Endothelial cell of umbilical vein (primary cell): ENCODE measurements at regions not wholly inside any gene's neighbourhood (a gene's known extent, or its start where the extent isn't known, plus 50 kb on each side); places are given as distances from the start of the nearest gene placed in this dataset.

Experiments
- BruUV-seq: library from RNA; stranded (reverse); fragments of 400-500 nt; replicated peaks from 2 replicates; lab custom pipeline; 2021; lab: Mats Ljungman, UMichigan
- CTCF ChIA-PET: fragments of 300-600, 350-600 bp; sonication (Branson Sonifier 250); formaldehyde crosslinking; loops from one replicate; lab custom pipeline; 2021; ENCODE audit warnings: antibody characterized with exemption, inconsistent platforms; lab: Charles Lee
- POLR2A ChIA-PET: fragments of 300-600, 350-600 bp; sonication (Branson Sonifier 250); formaldehyde crosslinking; loops from one replicate; lab custom pipeline; 2021; ENCODE audit warnings: antibody characterized with exemption, inconsistent platforms; lab: Charles Lee
- DNase-seq: peaks from one replicate; pipeline ENCODE4 v3.0.0-alpha.2; 2011; ENCODE audit warnings: low read depth, low spot score
- FAIRE-seq: peaks from 2 replicates; lab custom pipeline; 2011; peaks lifted over from hg19 to GRCh38; lab: Jason Lieb, UNC
- H2AFZ ChIP-seq: 2 replicates; pipeline ENCODE4 v1.6.0; 2012; ENCODE audit warnings: low read depth, low read length, control low read depth, inconsistent platforms
- H3K27ac ChIP-seq: 2 replicates; pipeline ENCODE4 v1.5.1; 2011; ENCODE audit warnings: low read depth, mild to moderate bottlenecking, control low read depth, low read length, moderate library complexity; ENCODE audit not compliant: insufficient read depth
- H3K27me3 ChIP-seq, 2 experiments: 2 replicates each; pipeline versions ENCODE4 v1.6.0 to v1.6.1; 2011; ENCODE audit warnings: low read length in 2 of 2, mixed read lengths in 1 of 2; ENCODE audit not compliant: control insufficient read depth in 2 of 2, insufficient read depth in 2 of 2
- H3K36me3 ChIP-seq, 2 experiments: 2 replicates in 1 of 2; 3 replicates in 1 of 2; pipeline ENCODE4 v1.5.1; 2011; ENCODE audit warnings: low read length in 2 of 2, mild to moderate bottlenecking in 1 of 2, moderate library complexity in 1 of 2; ENCODE audit not compliant: control insufficient read depth in 2 of 2, insufficient read depth in 2 of 2; ENCODE audit errors: extremely low read depth in 1 of 2
- H3K4me1 ChIP-seq: 3 replicates; pipeline ENCODE4 v1.5.1; 2011; ENCODE audit warnings: mild to moderate bottlenecking, low read length; ENCODE audit not compliant: control insufficient read depth, insufficient read depth; ENCODE audit errors: extremely low read depth
- H3K4me2 ChIP-seq: 2 replicates; pipeline ENCODE4 v1.6.1; 2011; ENCODE audit warnings: low read length, control low read depth, mixed read lengths; ENCODE audit not compliant: insufficient read depth
- H3K4me3 ChIP-seq, 3 experiments: fragments of 200-600 bp in 1 of 3; sonication (generic), shearing (Covaris generic) in 1 of 3; replicated peaks in 1 of 3; 2 replicates each; pipeline ENCODE4 v1.5.1; 2011 to 2016; ENCODE audit warnings: control low read depth in 3 of 3, low read length in 3 of 3, mild to moderate bottlenecking in 2 of 3, inconsistent platforms in 1 of 3, low read depth in 1 of 3, moderate library complexity in 1 of 3; ENCODE audit not compliant: insufficient read depth in 1 of 3
- H3K79me2 ChIP-seq: 2 replicates; pipeline ENCODE4 v1.6.0; 2012; ENCODE audit warnings: low read length, inconsistent platforms; ENCODE audit not compliant: control insufficient read depth, insufficient read depth
- H3K9ac ChIP-seq: replicated peaks from 2 replicates; pipeline ENCODE3; 2011; ENCODE audit warnings: low read length, control low read depth; ENCODE audit not compliant: insufficient read depth; ENCODE audit errors: extremely low read depth
- H3K9me1 ChIP-seq: replicated peaks from 3 replicates; pipeline ENCODE4 v1.6.0; 2011; ENCODE audit warnings: mild to moderate bottlenecking, low read length; ENCODE audit not compliant: control insufficient read depth, insufficient read depth; ENCODE audit errors: extremely low read depth
- H3K9me3 ChIP-seq: replicated peaks from 2 replicates; pipeline ENCODE4 v1.5.1; 2012; ENCODE audit warnings: low read length, inconsistent platforms; ENCODE audit not compliant: control insufficient read depth, insufficient read depth
- H4K20me1 ChIP-seq: replicated peaks from 2 replicates; pipeline ENCODE3; 2011; ENCODE audit warnings: mild to moderate bottlenecking, low read length; ENCODE audit not compliant: control insufficient read depth, insufficient read depth; ENCODE audit errors: extremely low read depth
- EZH2 ChIP-seq: IDR thresholded peaks from 2 replicates; pipeline ENCODE4 v1.6.1; 2012; ENCODE audit warnings: borderline replicate concordance, low read depth, mild to moderate bottlenecking, moderate library complexity, low read length, inconsistent platforms; ENCODE audit not compliant: severe bottlenecking
- GATA2 ChIP-seq: IDR thresholded peaks from 2 replicates; pipeline ENCODE4 v1.7.0; 2011; ENCODE audit warnings: low read depth, mild to moderate bottlenecking, moderate library complexity, mixed read lengths, low read length; ENCODE audit not compliant: insufficient read length, insufficient read depth
- POLR2AphosphoS5 ChIP-seq: IDR thresholded peaks from 2 replicates; pipeline ENCODE4 v1.6.1; 2012; ENCODE audit warnings: low read depth, mild to moderate bottlenecking, control low read depth, low read length, moderate library complexity; ENCODE audit not compliant: insufficient read depth
- dilution Hi-C: fragments of 300-500 bp; cut with MboI; formaldehyde crosslinking; loops from one replicate; pipeline ENCODE4 v1.15.0; 2019; ENCODE audit warnings: low sequenced_read_pairs; ENCODE audit not compliant: extremely low pct_ligation_motif_present
- intact Hi-C: fragments of 100-400 bp; cut with micrococcal nuclease; formaldehyde crosslinking; loops from one replicate; pipeline ENCODE4 v1.10.0; 2022
- TF ChIP-seq, protein P1 (sequence below): IDR thresholded peaks from 2 replicates; pipeline ENCODE4 v1.6.1; 2011; ENCODE audit not compliant: insufficient read depth, insufficient read length
- TF ChIP-seq, protein P2 (sequence below), 2 donors: IDR thresholded peaks; 1 replicate in 1 of 2; 2 replicates in 1 of 2; pipeline ENCODE4 v1.5.1; 2011; ENCODE audit warnings: low read length in 2 of 2, mild to moderate bottlenecking in 2 of 2, moderate library complexity in 2 of 2, control low read depth in 1 of 2, inconsistent platforms in 1 of 2, low read depth in 1 of 2; ENCODE audit not compliant: insufficient read depth in 1 of 2; ENCODE audit errors: extremely low read depth in 1 of 2

DNA sequence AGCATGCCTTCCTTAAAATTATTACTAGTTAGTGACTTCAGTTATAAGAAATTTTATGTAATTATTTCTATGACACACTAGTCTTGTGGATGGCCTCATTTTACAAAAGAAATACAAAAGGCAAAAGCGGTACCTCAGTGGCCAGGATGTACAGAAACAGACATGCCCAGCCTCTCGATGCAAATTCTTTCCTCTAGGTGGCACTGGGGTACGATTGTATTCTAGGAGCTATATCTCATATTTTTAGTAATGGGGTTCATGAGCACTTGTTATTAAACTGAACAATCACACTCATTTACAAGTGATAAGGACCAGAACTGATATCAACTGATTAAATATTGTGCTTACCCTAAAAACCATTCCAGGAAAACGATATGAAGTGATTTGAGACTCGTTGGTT is 59.8 kb downstream of the SOD2 start:
- H4K20me1 ChIP-seq: no peaks in the 10 kb centered on the region
- H3K79me2 ChIP-seq: no peaks in the 10 kb centered on the region
- POLR2A ChIA-PET: no interaction called here
- no peaks in the 10 kb centered on the region for H3K4me1 ChIP-seq
- dilution Hi-C loops: no loop called here
- no peaks in the 10 kb centered on the region for H3K9me3 ChIP-seq
- intact Hi-C loops: no loop called here
- CTCF ChIA-PET: interaction anchor here (0.6 to 3.9 kb wide), 17 partner anchors 9 to 900 kb away, joined by 3 to 46 read pairs (median 4); no protein-coding TSS in a partner anchor
- peak; percentile 30 for DNase-seq
- no peak overlapping the region for H2AFZ ChIP-seq
- H3K4me2 ChIP-seq: no peak overlapping the region
- H3K9ac ChIP-seq: no peak overlapping the region
- no TSS peak for BruUV-seq
- FAIRE-seq: peak; percentile 62
- H3K36me3 ChIP-seq: no peaks in the 10 kb centered on the region
- H3K9me1 ChIP-seq: no peaks in the 10 kb centered on the region
- H3K27ac ChIP-seq: no peak overlapping the region
- H3K4me3 ChIP-seq: no peak overlapping the region
- H3K27me3 ChIP-seq: no peaks in the 10 kb centered on the region
- TF ChIP-seq GATA2 (no peak), POLR2AphosphoS5 (no peak)
- TF ChIP-seq, protein P1, sequence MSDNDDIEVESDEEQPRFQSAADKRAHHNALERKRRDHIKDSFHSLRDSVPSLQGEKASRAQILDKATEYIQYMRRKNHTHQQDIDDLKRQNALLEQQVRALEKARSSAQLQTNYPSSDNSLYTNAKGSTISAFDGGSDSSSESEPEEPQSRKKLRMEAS: no peak
- TF ChIP-seq, protein P2, sequence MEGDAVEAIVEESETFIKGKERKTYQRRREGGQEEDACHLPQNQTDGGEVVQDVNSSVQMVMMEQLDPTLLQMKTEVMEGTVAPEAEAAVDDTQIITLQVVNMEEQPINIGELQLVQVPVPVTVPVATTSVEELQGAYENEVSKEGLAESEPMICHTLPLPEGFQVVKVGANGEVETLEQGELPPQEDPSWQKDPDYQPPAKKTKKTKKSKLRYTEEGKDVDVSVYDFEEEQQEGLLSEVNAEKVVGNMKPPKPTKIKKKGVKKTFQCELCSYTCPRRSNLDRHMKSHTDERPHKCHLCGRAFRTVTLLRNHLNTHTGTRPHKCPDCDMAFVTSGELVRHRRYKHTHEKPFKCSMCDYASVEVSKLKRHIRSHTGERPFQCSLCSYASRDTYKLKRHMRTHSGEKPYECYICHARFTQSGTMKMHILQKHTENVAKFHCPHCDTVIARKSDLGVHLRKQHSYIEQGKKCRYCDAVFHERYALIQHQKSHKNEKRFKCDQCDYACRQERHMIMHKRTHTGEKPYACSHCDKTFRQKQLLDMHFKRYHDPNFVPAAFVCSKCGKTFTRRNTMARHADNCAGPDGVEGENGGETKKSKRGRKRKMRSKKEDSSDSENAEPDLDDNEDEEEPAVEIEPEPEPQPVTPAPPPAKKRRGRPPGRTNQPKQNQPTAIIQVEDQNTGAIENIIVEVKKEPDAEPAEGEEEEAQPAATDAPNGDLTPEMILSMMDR (IDR thresholded peaks at IDR 0.05; ENCODE audit: extremely low read depth in 1 of 2, insufficient read depth in 1 of 2, low read depth in 1 of 2, low read length in 2 of 2): peak; percentile 30 to 34

DNA sequence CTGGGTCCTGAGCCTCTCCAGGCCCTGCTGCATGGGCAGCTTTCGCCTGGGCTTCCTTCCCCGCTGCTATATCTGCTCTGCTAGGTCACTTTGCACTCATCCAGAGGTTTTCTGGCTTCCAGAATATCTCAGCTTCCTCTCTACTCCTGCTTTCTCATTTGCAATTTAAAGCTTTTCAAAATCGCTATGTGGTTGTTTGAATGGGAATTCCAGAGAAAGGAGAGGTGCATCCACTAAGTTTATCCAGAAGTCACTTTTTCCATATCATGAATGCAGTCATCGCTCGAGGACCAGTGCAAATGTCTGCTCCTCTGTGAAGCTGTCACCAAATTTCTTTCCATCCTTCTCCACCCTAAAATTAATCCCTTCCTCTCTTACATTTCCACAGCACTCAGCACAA is 61.2 kb downstream of the SOD2 start:
- no peaks in the 10 kb centered on the region for H3K79me2 ChIP-seq
- DNase-seq (no peak), FAIRE-seq (no peak)
- H3K4me1 ChIP-seq: no peaks in the 10 kb centered on the region
- H3K9me3 ChIP-seq: no peaks in the 10 kb centered on the region
- TF ChIP-seq EZH2 (no peak), POLR2AphosphoS5 (no peak)
- TF ChIP-seq, protein P2 (IDR thresholded peaks at IDR 0.05; ENCODE audit: extremely low read depth in 1 of 2, insufficient read depth in 1 of 2, low read depth in 1 of 2, low read length in 2 of 2): no peak
- no TSS peak for BruUV-seq
- H3K4me3 ChIP-seq: no peak overlapping the region
- H3K9me1 ChIP-seq: no peaks in the 10 kb centered on the region
- no peaks in the 10 kb centered on the region for H3K27me3 ChIP-seq
- ChIA-PET CTCF (interaction anchor here (1.2 kb wide), 1 partner anchor 22 kb away, joined by 3 read pairs; no protein-coding TSS in a partner anchor), POLR2A (no interaction called here)
- no peaks in the 10 kb centered on the region for H4K20me1 ChIP-seq
- no peak overlapping the region for H3K9ac ChIP-seq
- H2AFZ ChIP-seq: no peak overlapping the region
- dilution Hi-C loops (no loop called here), intact Hi-C loops (no loop called here)
- no peak overlapping the region for H3K27ac ChIP-seq
- H3K36me3 ChIP-seq: no peaks in the 10 kb centered on the region
- no peak overlapping the region for H3K4me2 ChIP-seq
